ENCODE measurements at regions not wholly inside any gene's neighbourhood (a gene's known extent, or its start where the extent isn't known, plus 50 kb on each side); places are given as distances from the start of the nearest gene placed in this dataset.

GRCh38 chr4:184309241-184310170, 91.8 kb upstream of the ENPP6 start:
- no peak for DNase-seq

- no peak for DNase-seq
Measured at GRCh38 chr4:184306949-184307348, 89.3 kb upstream of the ENPP6 start.

- DNase-seq, result no peak
Measured at GRCh38 chr4:184306470-184306869, 88.8 kb upstream of the ENPP6 start.

DNA sequence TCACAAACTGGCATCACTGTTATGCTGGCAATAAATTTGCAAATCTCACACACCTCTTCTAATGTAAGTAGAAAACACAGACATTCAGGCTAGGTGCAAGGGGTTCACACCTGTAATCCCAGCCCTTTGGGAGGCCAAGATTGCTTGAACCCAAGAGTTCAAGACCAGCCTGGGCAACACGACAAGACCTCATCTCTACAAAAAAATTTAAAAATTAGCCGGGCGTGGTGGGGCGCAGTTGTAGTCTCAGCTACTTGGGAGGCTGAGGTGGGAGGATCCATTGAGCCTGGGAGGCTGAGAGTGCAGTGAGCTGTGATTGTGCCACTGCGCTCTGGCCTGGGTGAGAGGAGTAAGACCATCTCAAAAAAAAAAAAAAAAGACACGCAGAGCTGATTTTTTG, 83.1 kb upstream of the ENPP6 start:
- no peak for DNase-seq

- DNase-seq, result no peak
Measured at GRCh38 chr4:184298254-184298653, 80.6 kb upstream of the ENPP6 start.

DNA sequence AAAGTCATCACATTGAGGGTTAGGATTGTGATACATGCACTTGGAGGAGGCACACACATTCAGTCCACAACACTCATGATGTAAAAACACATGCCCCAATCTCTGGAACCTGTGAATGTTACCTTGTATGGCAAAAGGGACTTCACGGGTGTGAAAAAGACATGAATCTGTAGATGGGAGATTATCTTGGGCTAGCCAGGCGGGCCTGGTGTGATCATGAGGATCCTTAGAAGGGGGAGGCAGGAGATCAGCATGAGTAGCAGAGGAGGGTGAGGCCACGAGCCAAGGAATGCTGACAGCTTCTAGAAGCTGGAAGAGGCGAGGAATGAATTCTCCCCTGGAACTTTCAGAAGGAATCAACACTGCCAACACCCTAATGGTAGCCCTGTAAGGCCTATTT, 77.5 kb upstream of the ENPP6 start:
- DNase-seq, result no peak

DNA sequence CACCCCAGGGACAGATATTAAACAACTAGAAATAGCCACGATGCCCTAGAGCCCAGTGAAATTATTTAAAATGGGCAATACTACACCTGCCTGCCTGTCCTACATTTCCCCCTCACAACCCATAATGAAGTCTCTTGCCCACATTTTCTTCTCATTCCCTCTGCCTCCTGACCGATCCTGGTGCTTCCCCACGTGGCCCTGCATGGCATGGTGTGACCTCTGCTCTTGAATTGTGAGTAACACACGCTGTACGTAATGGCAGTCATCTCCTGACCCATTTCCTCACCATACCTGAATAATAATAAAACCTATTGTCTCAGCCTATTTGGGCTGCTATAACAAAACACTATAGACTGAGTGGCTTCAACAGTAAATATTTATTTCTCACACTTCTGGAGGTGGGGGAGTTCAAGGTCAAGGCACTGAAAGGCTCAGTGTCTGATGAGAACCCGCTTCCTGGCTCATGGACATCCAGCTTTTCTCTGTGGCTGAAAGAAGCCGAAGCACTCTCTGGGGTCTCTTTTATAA, 77.0 kb upstream of the ENPP6 start:
- DNase-seq, result no peak

GRCh38 chr4:184293552-184293951, 75.9 kb upstream of the ENPP6 start:
- DNase-seq, result no peak

- no peak for DNase-seq
Measured at GRCh38 chr4:184292877-184293276, 75.2 kb upstream of the ENPP6 start.

DNA sequence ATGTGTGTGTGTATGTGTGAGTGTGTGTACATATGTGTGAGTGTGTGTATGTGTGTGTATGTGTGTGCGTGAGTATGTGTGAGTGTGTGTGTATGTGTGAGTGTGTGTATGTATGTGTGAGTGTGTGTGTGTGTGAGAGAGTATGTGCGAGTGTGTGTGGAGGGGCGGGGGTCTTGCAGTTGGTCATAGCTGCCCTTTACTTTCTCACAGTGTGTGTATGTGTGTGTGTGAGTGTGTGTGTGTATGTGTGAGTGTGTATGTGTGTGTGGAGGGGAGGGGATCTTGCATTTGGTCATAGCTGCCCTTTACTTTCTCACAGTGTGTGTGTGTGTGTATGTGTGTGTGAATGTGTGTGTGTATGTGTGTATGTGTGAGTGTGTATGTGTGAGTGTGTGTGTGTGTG, 74.8 kb upstream of the ENPP6 start:
- DNase-seq, result no peak

DNA sequence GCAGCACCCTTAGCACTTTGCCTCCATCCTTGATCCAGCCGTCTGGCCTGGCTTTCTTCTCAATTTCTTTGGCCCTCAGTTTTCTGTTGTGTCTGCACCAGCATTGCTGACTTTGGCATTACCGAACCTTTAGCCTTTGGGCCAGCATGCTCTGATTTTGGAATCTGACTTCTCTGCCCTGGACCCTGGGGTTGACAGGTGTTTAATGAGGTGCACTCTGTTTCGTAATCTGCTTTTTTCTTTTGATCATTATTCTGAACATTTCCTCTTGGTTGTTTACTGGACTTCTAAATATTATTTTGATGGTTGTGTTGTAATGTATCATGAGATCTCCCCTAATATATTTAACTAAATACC, 71.5 kb upstream of the ENPP6 start:
- no peak for DNase-seq

DNA sequence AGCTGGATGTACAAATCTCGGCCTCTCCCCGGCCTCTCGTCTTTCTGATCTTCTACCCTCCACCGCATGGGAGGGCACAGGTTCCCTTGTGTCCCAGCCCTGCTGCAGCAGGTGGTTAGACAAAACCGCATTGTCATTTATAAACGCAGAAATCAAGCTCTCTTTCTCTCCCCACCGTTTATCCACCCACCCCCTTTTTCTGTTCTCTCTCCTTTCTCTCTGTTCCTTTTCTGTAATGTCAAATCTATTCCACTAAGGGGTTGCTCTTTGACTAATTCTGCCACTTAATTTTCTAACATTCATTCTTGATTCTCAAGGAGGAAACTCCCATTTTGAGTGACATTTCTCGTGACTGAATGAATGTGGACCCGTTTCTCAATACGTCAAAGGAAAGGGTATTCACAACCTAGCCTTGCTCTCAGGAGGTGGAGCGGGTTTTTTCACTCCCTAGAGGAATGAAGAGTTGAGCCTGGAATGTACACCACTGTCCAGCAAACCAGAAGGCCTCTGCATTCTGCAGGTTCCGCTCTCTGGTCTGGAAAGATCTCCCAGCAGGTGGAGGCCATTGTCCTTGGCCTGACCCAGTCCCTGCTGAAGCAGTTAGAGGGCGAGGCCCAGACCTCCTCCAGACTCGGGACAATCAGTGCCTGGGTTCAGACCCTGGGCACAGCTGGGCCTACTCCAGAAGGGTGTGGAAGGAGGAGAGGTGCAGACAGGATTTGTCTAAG, 70.9 kb upstream of the ENPP6 start:
- no peak for DNase-seq

DNA sequence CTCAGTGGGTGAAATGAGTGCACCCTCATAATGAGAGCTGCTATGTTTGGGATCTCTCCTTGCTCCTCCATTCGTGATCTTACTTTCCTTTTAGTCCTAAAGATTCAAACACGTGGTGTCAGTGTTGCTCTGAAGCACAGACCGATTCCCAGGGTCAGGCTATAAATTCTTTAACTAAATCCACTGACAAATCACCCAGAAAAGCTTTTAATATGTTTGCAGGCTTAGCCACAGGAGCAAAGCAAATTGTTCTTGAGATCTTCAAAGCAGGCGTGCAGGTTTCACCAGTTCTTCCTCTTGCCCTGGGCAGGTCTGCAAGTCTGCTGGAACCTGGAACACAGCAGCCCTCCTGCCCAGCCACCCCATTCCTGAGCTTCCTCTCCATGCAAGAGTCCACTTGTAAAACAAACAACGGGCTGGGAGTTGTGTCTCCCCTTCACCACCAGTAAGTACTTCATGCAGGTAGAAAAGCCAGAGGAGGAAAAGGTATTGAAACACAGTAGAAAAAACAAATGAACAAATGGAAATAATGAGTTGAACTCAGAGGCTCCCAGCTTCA, 70.1 kb upstream of the ENPP6 start:
- no peak for DNase-seq

- no peak for DNase-seq
Measured at GRCh38 chr4:184286358-184286757, 68.7 kb upstream of the ENPP6 start.

- DNase-seq, result no peak
Measured at GRCh38 chr4:184284742-184285141, 67.1 kb upstream of the ENPP6 start.

DNA sequence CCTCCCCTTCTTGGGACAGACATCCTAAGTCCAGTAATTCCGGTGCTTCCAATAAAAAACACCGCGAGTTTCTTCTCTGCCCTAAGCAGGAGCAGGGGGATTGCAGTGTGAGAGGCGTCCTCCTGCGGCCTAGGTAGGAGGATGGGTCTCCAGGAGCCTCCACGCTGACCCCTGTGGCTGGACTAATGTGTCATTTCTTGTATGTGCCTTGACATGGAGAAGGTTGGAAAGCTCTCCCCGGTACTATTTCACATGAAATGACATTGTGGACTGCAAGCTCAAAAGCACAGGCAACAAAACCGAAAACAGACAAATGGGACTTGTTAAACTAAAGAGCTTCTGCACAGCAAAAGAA, 66.6 kb upstream of the ENPP6 start:
- DNase-seq, result no peak

- no peak for DNase-seq
Measured at GRCh38 chr4:184283659-184284335, 66.1 kb upstream of the ENPP6 start.

- DNase-seq, result no peak
Measured at GRCh38 chr4:184282895-184283654, 65.4 kb upstream of the ENPP6 start.

DNA sequence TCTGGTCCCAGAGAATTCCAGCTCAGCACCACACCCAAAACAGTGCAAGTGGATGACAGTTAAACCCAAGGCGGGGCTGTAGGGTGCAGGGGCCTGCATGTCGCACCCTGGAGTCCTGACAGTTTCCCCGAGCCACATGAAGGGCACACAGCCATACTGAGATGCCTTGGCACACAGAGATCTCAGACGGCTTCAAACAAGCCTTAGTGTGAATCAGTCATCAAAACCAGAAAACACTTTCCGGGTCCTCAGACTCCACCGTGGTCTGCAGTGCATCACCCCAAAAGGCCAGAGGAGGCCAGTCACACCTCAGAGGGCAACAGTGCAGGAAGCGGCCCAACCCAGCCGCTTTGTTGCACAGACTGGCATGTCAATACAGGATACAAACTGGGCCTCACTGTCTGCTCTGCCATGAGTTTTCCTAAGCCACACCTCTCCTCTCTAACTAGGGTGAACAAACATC, 64.6 kb upstream of the ENPP6 start:
- DNase-seq, result peak; percentile 57

GRCh38 chr4:184281231-184282139, 63.8 kb upstream of the ENPP6 start:
- no peak for DNase-seq

- DNase-seq, result no peak
Measured at GRCh38 chr4:184280591-184281071, 63.0 kb upstream of the ENPP6 start.

Data from activated gamma-delta T cell treated with Interleukin-2 at 50 U/mL for 16 hours (primary cell).